SK-N-MC (cell line): ENCODE measurements at regions not wholly inside any gene's neighbourhood (a gene's known extent, or its start where the extent isn't known, plus 50 kb on each side); places are given as distances from the start of the nearest gene placed in this dataset.
"Not testable (repeated sequence)": the region's sequence is repeated elsewhere in the genome, so short reads cannot be mapped to it uniquely, and the experiment has no call there.

ENCODE experiments used
- DNase-seq: peaks from one replicate; pipeline ENCODE4 v3.0.0-alpha.2; 2011; ENCODE audit warnings: low read depth, low spot score
- H3K27ac ChIP-seq: fragments of 200-600 bp; sonication (generic); 2 replicates; pipeline ENCODE4 v1.5.1; 2016; ENCODE audit warnings: mixed run types
- H3K36me3 ChIP-seq: fragments of 200-600 bp; sonication (generic); 2 replicates; pipeline ENCODE4 v1.6.1; 2017; ENCODE audit warnings: antibody characterized with exemption, low read length, mixed read lengths; ENCODE audit not compliant: insufficient read depth
- H3K4me3 ChIP-seq: fragments of 200-600 bp; sonication (generic); 2 replicates; pipeline ENCODE4 v1.5.1; 2016
- H3K9ac ChIP-seq: fragments of 200-600 bp; sonication (generic); 2 replicates; pipeline ENCODE4 v1.8.0; 2017; ENCODE audit warnings: mixed run types, mixed read lengths; ENCODE audit not compliant: insufficient read length
- H3K9me3 ChIP-seq: fragments of 200-600 bp; sonication (generic); 2 replicates; pipeline ENCODE4 v1.6.1; 2017; ENCODE audit warnings: low read depth, mild to moderate bottlenecking, antibody characterized with exemption, low read length, moderate library complexity, mixed read lengths
- EZH2 ChIP-seq: fragments of 200-600 bp; sonication (generic); IDR thresholded peaks from one replicate; pipeline ENCODE4 v1.6.1; 2017; ENCODE audit warnings: antibody characterized with exemption
- FOXP2 ChIP-seq: optimal IDR thresholded peaks from 2 replicates; pipeline ENCODE3; 2011; ENCODE audit warnings: mild to moderate bottlenecking, moderate library complexity; ENCODE audit not compliant: insufficient read depth; ENCODE audit errors: extremely low read length, control extremely low read depth
- POLR2AphosphoS5 ChIP-seq: IDR thresholded peaks from 2 replicates; pipeline ENCODE4 v1.6.1; 2012; ENCODE audit warnings: mild to moderate bottlenecking, low read depth, low read length, borderline replicate concordance

- H3K27ac ChIP-seq: no peak overlapping the region
- no peak overlapping the region for H3K4me3 ChIP-seq
- H3K9ac ChIP-seq: no peak overlapping the region
- H3K9me3 ChIP-seq: no peaks in the 10 kb centered on the region
- H3K36me3 ChIP-seq: no peaks in the 10 kb centered on the region
- DNase-seq: no peak
- TF ChIP-seq POLR2AphosphoS5: no peak
- TF ChIP-seq EZH2: no peak
- TF ChIP-seq FOXP2: no peak
Measured at GRCh38 chr1:148367596-148367995, 115.5 kb downstream of the PPIAL4G start.

- not testable (repeated sequence) for H3K27ac ChIP-seq, H3K36me3 ChIP-seq, DNase-seq, H3K9ac ChIP-seq, H3K9me3 ChIP-seq, H3K4me3 ChIP-seq
Measured at GRCh38 chr1:148366136-148366753, 116.9 kb downstream of the PPIAL4G start.

- DNase-seq, H3K36me3 ChIP-seq, H3K9me3 ChIP-seq, H3K4me3 ChIP-seq, H3K9ac ChIP-seq, H3K27ac ChIP-seq: not testable (repeated sequence)
Measured at GRCh38 chr1:148365151-148365550, 118.0 kb downstream of the PPIAL4G start.

- H3K9ac ChIP-seq, H3K4me3 ChIP-seq, H3K36me3 ChIP-seq, DNase-seq, H3K9me3 ChIP-seq, H3K27ac ChIP-seq: not testable (repeated sequence)
Measured at GRCh38 chr1:148363979-148364378, 119.1 kb downstream of the PPIAL4G start.

GRCh38 chr1:148363439-148363810, 119.7 kb downstream of the PPIAL4G start:
- no peak for DNase-seq
- no peak overlapping the region for H3K27ac ChIP-seq
- TF ChIP-seq POLR2AphosphoS5 (no peak), FOXP2 (no peak), EZH2 (no peak)
- H3K4me3 ChIP-seq: no peak overlapping the region
- H3K9ac ChIP-seq: no peak overlapping the region
- no peaks in the 10 kb centered on the region for H3K9me3 ChIP-seq
- no peaks in the 10 kb centered on the region for H3K36me3 ChIP-seq

GRCh38 chr1:148362626-148363438, 120.3 kb downstream of the PPIAL4G start:
- H3K9ac ChIP-seq: no peak overlapping the region
- no peak for TF ChIP-seq EZH2
- TF ChIP-seq POLR2AphosphoS5: no peak
- TF ChIP-seq FOXP2: no peak
- H3K4me3 ChIP-seq: no peak overlapping the region
- no peaks in the 10 kb centered on the region for H3K36me3 ChIP-seq
- DNase-seq: no peak
- no peak overlapping the region for H3K27ac ChIP-seq
- H3K9me3 ChIP-seq: no peaks in the 10 kb centered on the region

GRCh38 chr1:148362216-148362611, 120.9 kb downstream of the PPIAL4G start:
- no peak overlapping the region for H3K9ac ChIP-seq
- no peaks in the 10 kb centered on the region for H3K9me3 ChIP-seq
- H3K36me3 ChIP-seq: no peaks in the 10 kb centered on the region
- TF ChIP-seq EZH2: no peak
- TF ChIP-seq POLR2AphosphoS5: no peak
- no peak for TF ChIP-seq FOXP2
- no peak for DNase-seq
- H3K27ac ChIP-seq: no peak overlapping the region
- H3K4me3 ChIP-seq: no peak overlapping the region

GRCh38 chr1:148361427-148362215, 121.5 kb downstream of the PPIAL4G start:
- DNase-seq, H3K9ac ChIP-seq, H3K4me3 ChIP-seq, H3K27ac ChIP-seq, H3K9me3 ChIP-seq, H3K36me3 ChIP-seq: not testable (repeated sequence)

- TF ChIP-seq FOXP2: no peak
- no peak for TF ChIP-seq POLR2AphosphoS5
- TF ChIP-seq EZH2: no peak
- no peaks in the 10 kb centered on the region for H3K9me3 ChIP-seq
- no peaks in the 10 kb centered on the region for H3K36me3 ChIP-seq
- H3K9ac ChIP-seq: no peak overlapping the region
- H3K4me3 ChIP-seq: no peak overlapping the region
- DNase-seq: no peak
- no peak overlapping the region for H3K27ac ChIP-seq
Measured at GRCh38 chr1:148357037-148357436, 126.1 kb downstream of the PPIAL4G start.
